ENCODE measurements at regions not wholly inside any gene's neighbourhood (a gene's known extent, or its start where the extent isn't known, plus 50 kb on each side); places are given as distances from the start of the nearest gene placed in this dataset.

- WGBS (ENCODE audit: insufficient coverage): no CpG with 5 or more reads among the region's 2 CpGs
- no peak overlapping the region for H3K27ac ChIP-seq (ENCODE audit: low read depth in 1 of 2, low read length in 2 of 2)
- intact Hi-C loops (cut with micrococcal nuclease): no loop called here
- H3K27me3 Mint-ChIP-seq (ENCODE audit: low read depth in 3 of 3): peaks cover 0 to 2% (median 0%) of the 10 kb centered on the region in 3 donors
- no peaks in the 10 kb centered on the region for H3K36me3 ChIP-seq (replicated peaks in 1 of 2; ENCODE audit: control insufficient read depth in 1 of 2, insufficient read depth in 2 of 2, low read length in 2 of 2)
- no peak for DNase-seq
- no peak overlapping the region for H3K9ac ChIP-seq (ENCODE audit: insufficient read depth, low read length, poor library complexity, severe bottlenecking)
- H3K4me3 ChIP-seq (replicated peaks in 1 of 3; ENCODE audit: low read depth in 2 of 3, low read length in 3 of 3): no peak overlapping the region
- H3K4me3 Mint-ChIP-seq: no peak overlapping the region
- H2AFZ ChIP-seq (ENCODE audit: insufficient read depth, low read depth, low read length, poor library complexity, severe bottlenecking): no peak overlapping the region
- peaks cover 0 to 5% of the 10 kb centered on the region in 2 donors for H3K4me1 ChIP-seq (ENCODE audit: control insufficient read depth in 1 of 2, insufficient read depth in 2 of 2, low read length in 2 of 2)
- no peaks in the 10 kb centered on the region for H3K27me3 ChIP-seq (ENCODE audit: control insufficient read depth in 2 of 2, insufficient read depth in 2 of 2, low read length in 2 of 2)
- no peak overlapping the region for H3K27ac Mint-ChIP-seq
- H3K4me1 Mint-ChIP-seq: peaks cover 8% of the 10 kb centered on the region
- no peak overlapping the region for H3K4me2 ChIP-seq (replicated peaks; ENCODE audit: extremely low read depth, low read length, poor library complexity, severe bottlenecking)
- no peaks in the 10 kb centered on the region for H3K9me3 ChIP-seq (replicated peaks in 1 of 2; ENCODE audit: control insufficient read depth in 1 of 2, insufficient read depth in 1 of 2, low read length in 2 of 2)
- no peaks in the 10 kb centered on the region for H3K36me3 Mint-ChIP-seq
- TF ChIP-seq CTCF (IDR thresholded peaks at IDR 0.05): no peak
- no peaks in the 10 kb centered on the region for H3K79me2 ChIP-seq (ENCODE audit: insufficient read depth, low read length)
- H3K9me3 Mint-ChIP-seq: peaks cover 0 to under 1% (median 0%) of the 10 kb centered on the region in 7 donors
- no peaks in the 10 kb centered on the region for H4K20me1 ChIP-seq (ENCODE audit: insufficient read depth, low read length)
These were observed 95.5 kb upstream of the PDE3A start for GRCh38 chr12:20272801-20273200.

GRCh38 chr12:20274008-20274407 is 94.3 kb upstream of the PDE3A start:
- intact Hi-C loops (cut with micrococcal nuclease): no loop called here
- H3K4me2 ChIP-seq (replicated peaks; ENCODE audit: extremely low read depth, low read length, poor library complexity, severe bottlenecking): no peak overlapping the region
- no peak for DNase-seq
- H3K4me3 ChIP-seq (replicated peaks in 1 of 3; ENCODE audit: low read depth in 2 of 3, low read length in 3 of 3): no peak overlapping the region
- H3K36me3 ChIP-seq (replicated peaks in 1 of 2; ENCODE audit: control insufficient read depth in 1 of 2, insufficient read depth in 2 of 2, low read length in 2 of 2): no peaks in the 10 kb centered on the region
- no peak overlapping the region for H3K27ac ChIP-seq (ENCODE audit: low read depth in 1 of 2, low read length in 2 of 2)
- peaks cover 2% of the 10 kb centered on the region for H3K4me1 Mint-ChIP-seq
- no peaks in the 10 kb centered on the region for H4K20me1 ChIP-seq (ENCODE audit: insufficient read depth, low read length)
- H3K27ac Mint-ChIP-seq: no peak overlapping the region
- no peak for TF ChIP-seq CTCF (IDR thresholded peaks at IDR 0.05)
- H3K9me3 ChIP-seq (replicated peaks in 1 of 2; ENCODE audit: control insufficient read depth in 1 of 2, insufficient read depth in 1 of 2, low read length in 2 of 2): no peaks in the 10 kb centered on the region
- no peak overlapping the region for H3K4me3 Mint-ChIP-seq
- 100% methylated on average over 2 of the region's 3 CpGs for WGBS (ENCODE audit: insufficient coverage)
- no peaks in the 10 kb centered on the region for H3K9me3 Mint-ChIP-seq
- H2AFZ ChIP-seq (ENCODE audit: insufficient read depth, low read depth, low read length, poor library complexity, severe bottlenecking): no peak overlapping the region
- no peaks in the 10 kb centered on the region for H3K36me3 Mint-ChIP-seq
- no peaks in the 10 kb centered on the region for H3K79me2 ChIP-seq (ENCODE audit: insufficient read depth, low read length)
- no peaks in the 10 kb centered on the region for H3K4me1 ChIP-seq (ENCODE audit: control insufficient read depth in 1 of 2, insufficient read depth in 2 of 2, low read length in 2 of 2)
- H3K27me3 ChIP-seq (ENCODE audit: control insufficient read depth in 2 of 2, insufficient read depth in 2 of 2, low read length in 2 of 2): no peaks in the 10 kb centered on the region
- peaks cover 0 to 2% (median 0%) of the 10 kb centered on the region in 3 donors for H3K27me3 Mint-ChIP-seq (ENCODE audit: low read depth in 3 of 3)
- no peak overlapping the region for H3K9ac ChIP-seq (ENCODE audit: insufficient read depth, low read length, poor library complexity, severe bottlenecking)
